KOPT-K1 (cell line): ENCODE measurements at regions not wholly inside any gene's neighbourhood (a gene's known extent, or its start where the extent isn't known, plus 50 kb on each side); places are given as distances from the start of the nearest gene placed in this dataset.
"Not testable (repeated sequence)": the region's sequence is repeated elsewhere in the genome, so short reads cannot be mapped to it uniquely, and the experiment has no call there.

Experiments used
- H3K27ac ChIP-seq: fragments of 200-600 bp; sonication (generic); 2 replicates; pipeline ENCODE4 v1.5.1; 2016; ENCODE audit warnings: antibody characterized with exemption, mild to moderate bottlenecking, low read depth, low read length; ENCODE audit not compliant: poor library complexity, severe bottlenecking
- H3K36me3 ChIP-seq: fragments of 200-600 bp; sonication (generic); 2 replicates; pipeline ENCODE4 v1.5.1; 2017; ENCODE audit warnings: antibody characterized with exemption, mild to moderate bottlenecking, low read length, moderate library complexity; ENCODE audit not compliant: insufficient read depth
- H3K9me3 ChIP-seq: fragments of 200-600 bp; sonication (generic); 2 replicates; pipeline ENCODE4 v1.5.1; 2017; ENCODE audit warnings: antibody characterized with exemption, low read length, mild to moderate bottlenecking; ENCODE audit not compliant: insufficient read depth, poor library complexity, severe bottlenecking

GRCh38 chr19:21668072-21668773 is 99.2 kb downstream of the ZNF100 start:
- H3K27ac ChIP-seq, H3K36me3 ChIP-seq: not testable (repeated sequence)
- H3K9me3 ChIP-seq, result peaks cover 16% of the 10 kb centered on the region

DNA sequence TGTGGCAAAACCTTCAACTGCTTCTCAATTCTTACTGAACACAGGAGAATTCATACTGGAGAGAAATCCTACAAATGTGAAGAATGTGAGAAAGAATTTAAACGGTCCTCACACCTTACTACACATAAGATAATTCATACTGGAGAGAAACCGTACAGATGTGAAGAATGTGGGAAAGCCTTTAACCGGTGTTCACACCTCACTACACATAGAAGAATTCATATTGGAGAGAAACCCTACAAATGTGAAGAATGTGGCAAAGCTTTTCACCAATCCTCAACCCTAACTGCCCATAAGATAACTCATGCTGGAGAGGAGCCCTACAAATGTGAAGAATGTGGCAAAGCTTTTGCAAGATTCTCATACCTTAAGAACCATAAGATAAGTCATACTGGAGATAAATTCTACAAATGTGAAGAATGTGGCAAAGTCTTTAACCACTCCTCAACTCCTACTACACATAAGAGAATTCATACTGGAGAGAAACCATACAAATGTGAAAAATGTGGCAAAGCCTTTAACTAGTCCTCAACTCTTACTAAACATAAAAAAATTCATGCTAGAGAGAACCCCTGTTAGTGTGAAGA is 111.7 kb downstream of the ZNF100 start:
- Histone ChIP-seq H3K9me3 (peaks cover 26% of the 10 kb centered on the region), H3K27ac (no peak overlapping the region), H3K36me3 (no peaks in the 10 kb centered on the region)

DNA sequence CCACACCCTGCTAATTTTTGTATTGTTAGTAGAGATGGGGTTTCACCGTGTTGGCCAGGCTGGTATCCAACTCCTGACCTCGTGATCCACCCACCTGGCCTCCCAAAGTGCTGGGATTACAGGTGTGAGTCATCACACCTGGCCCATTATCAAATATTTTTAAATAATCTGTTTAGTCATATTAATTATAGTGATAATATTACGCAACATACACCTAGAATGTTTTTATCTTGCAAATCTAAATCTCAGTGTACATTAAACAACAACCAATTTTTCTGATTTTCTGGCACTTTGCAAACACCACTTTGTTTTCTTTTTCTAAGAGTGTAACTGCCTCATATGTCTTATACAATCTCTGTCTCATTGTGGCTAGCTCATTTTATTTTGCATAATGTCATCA is 115.9 kb downstream of the ZNF100 start:
- not testable (repeated sequence) for H3K36me3 ChIP-seq, H3K27ac ChIP-seq
- H3K9me3 ChIP-seq, result peaks cover 25% of the 10 kb centered on the region

DNA sequence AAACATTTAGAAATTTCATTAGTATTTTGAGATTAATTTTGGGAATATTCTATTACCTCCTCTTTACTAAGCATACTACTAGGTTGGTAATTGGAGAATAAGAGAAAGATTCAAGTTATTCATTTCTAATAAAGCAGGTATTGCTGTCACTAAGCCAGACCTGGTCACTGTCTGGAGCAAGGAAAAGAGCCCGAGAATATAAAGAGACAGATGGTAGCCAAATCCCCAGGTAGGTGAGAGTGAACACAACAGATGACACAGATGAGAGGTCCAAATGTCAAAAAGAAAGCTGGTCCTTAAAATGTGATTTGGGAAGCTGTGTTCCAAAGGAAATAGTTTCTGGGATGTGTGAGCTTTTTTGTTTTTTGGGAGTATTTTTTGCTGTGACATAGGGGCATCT is 128.6 kb downstream of the ZNF100 start:
- H3K9me3 ChIP-seq, result peaks cover 12% of the 10 kb centered on the region
- H3K27ac ChIP-seq, result no peak overlapping the region
- no peaks in the 10 kb centered on the region for H3K36me3 ChIP-seq

DNA sequence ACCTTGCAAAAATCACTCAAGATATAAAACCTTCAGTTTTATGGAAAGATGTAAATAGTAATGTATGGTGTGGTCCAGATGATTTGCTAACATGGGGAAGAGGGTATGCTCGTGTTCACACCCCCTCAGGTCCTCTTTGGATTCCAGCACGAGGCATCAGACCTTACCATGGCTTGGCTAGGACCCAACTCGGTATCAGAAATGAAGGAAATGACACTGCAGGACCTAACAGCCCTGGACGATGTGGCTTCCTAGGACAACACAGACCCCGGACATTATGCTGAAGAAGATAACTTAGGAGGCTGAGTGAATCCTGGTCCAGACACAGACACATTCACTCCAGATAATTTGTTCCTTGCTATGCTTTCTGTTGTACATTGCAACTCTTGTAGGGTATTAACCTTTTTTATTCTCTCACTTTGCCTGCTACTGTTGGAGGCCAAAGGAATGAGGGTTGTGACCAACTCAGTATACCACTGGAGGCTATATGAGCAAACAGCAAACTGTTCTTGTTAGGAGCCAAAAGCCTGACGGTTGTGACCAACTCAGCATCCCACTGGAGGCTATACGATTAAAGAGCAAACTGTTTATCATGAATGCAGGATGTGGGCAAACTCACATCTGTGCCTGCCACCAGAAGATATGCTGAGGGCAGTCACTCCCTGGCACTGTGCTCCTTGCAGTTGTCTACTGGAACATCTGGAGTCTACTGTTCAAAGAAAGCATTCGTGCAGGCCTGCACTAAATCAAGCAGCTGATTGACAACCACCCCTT is 121.7 kb downstream of the ZNF429 start:
- Histone ChIP-seq H3K27ac (peak overlapping the region; percentile 49), H3K9me3 (peaks cover 50% of the 10 kb centered on the region), H3K36me3 (no peaks in the 10 kb centered on the region)

GRCh38 chr19:21626091-21626490 is 120.7 kb downstream of the ZNF429 start:
- H3K36me3 ChIP-seq, result no peaks in the 10 kb centered on the region
- H3K27ac ChIP-seq, result no peak overlapping the region
- H3K9me3 ChIP-seq, result peaks cover 51% of the 10 kb centered on the region

DNA sequence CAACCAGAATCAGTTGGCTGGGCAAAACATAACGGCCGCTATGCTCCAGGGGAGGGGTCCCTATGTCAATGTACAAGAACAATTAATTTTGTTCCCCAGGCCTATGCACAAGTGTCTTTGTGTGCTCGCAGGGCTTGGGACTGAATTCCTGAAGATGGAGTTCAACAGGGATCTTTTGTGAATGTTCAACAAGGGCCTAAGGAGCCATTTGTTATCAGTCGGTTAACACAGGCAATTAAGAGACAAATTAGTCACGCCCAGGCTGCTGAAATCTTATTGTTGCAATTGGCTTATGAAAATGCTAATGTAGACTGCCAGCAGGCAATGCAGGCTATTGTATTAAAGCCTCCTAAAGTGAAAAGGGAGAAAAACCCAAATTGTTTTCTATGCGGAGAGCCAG is 117.5 kb downstream of the ZNF429 start:
- no peaks in the 10 kb centered on the region for H3K36me3 ChIP-seq
- H3K27ac ChIP-seq, result no peak overlapping the region
- H3K9me3 ChIP-seq, result peaks cover 37% of the 10 kb centered on the region

- no peak overlapping the region for H3K27ac ChIP-seq
- H3K36me3 ChIP-seq, result no peaks in the 10 kb centered on the region
- peaks cover 25% of the 10 kb centered on the region for H3K9me3 ChIP-seq
These were observed 116.3 kb downstream of the ZNF429 start for GRCh38 chr19:21621671-21622070.

DNA sequence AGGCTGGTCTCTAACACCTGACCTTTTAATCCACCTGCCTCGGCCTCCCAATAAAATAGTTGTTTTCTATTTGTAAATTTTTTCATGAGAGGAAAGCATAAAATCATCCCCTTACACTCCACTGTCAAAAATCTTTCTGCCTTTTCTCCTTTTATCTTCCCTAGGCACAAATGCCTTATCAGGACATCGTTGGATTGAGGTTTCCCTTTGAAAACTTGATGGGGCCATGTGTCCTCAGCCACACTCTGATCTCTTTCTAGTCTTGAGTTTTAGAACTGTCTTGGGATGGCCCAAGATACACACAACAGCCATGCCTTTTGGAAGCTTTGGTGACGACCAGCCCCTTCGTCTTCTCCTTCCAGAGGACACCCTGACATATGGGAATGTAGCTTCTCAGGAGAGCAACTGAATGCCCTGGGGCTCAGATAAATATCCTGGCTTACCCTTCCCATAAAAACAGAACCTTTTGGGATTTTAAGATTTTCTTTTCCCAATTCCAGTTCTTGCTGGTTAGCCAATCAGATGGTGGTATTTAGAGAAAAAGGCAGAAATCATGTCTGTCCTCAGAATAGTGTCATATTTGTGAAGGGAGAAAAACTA is 112.4 kb downstream of the ZNF429 start:
- Histone ChIP-seq H3K9me3 (peaks cover 18% of the 10 kb centered on the region), H3K27ac (peak overlapping the region; percentile 28), H3K36me3 (no peaks in the 10 kb centered on the region)

- peaks cover 11% of the 10 kb centered on the region for H3K9me3 ChIP-seq
- H3K36me3 ChIP-seq, H3K27ac ChIP-seq: not testable (repeated sequence)
These were observed 109.4 kb downstream of the ZNF429 start for GRCh38 chr19:21614776-21615175.

- Histone ChIP-seq H3K27ac (peak overlapping the region; percentile 83), H3K9me3 (peaks cover 11% of the 10 kb centered on the region)
- not testable (repeated sequence) for H3K36me3 ChIP-seq
These were observed 107.8 kb downstream of the ZNF429 start for GRCh38 chr19:21613201-21613600.

GRCh38 chr19:21612403-21612872 is 107.0 kb downstream of the ZNF429 start:
- no peaks in the 10 kb centered on the region for H3K36me3 ChIP-seq
- H3K27ac ChIP-seq, result peak overlapping the region; percentile 83
- H3K9me3 ChIP-seq, result peaks cover 11% of the 10 kb centered on the region

GRCh38 chr19:21611659-21612402 is 106.4 kb downstream of the ZNF429 start:
- Histone ChIP-seq H3K27ac (peak overlapping the region; percentile 83), H3K36me3 (no peaks in the 10 kb centered on the region), H3K9me3 (peaks cover 11% of the 10 kb centered on the region)

- H3K36me3 ChIP-seq, result no peaks in the 10 kb centered on the region
- peaks cover 10% of the 10 kb centered on the region for H3K9me3 ChIP-seq
- H3K27ac ChIP-seq, result peak overlapping the region; percentile 83
These were observed 105.4 kb downstream of the ZNF429 start for GRCh38 chr19:21610787-21611186.
